A549 (cell line): ENCODE measurements at regions not wholly inside any gene's neighbourhood (a gene's known extent, or its start where the extent isn't known, plus 50 kb on each side); places are given as distances from the start of the nearest gene placed in this dataset.

Source experiments
- ATAC-seq, 2 experiments: fragments of 200-7000 bp in 1 of 2; fragments of >200 bp in 1 of 2; cut with Nextera tagmentation in 1 of 2; cut with Tn5 transposase in 1 of 2; 3 replicates each; pipeline versions ENCODE4 v1.8.0 to v1.9.1; 2018 to 2020; ENCODE audit warnings: mild to moderate bottlenecking in 1 of 2, moderate library complexity in 1 of 2
- CTCF ChIA-PET: fragments of 300-600 bp; sonication (Branson Sonifier 250); formaldehyde crosslinking; extraction: SDS; loops from one replicate; lab custom pipeline; 2021; ENCODE audit warnings: antibody characterized with exemption, inconsistent platforms; lab: Yijun Ruan, JAX
- POLR2A ChIA-PET: fragments of 350-600 bp; formaldehyde crosslinking; extraction: SDS; loops from one replicate; lab custom pipeline; 2021; ENCODE audit warnings: antibody characterized with exemption, inconsistent platforms; lab: Yijun Ruan, JAX
- DNase-seq, 2 experiments: peaks; one replicate each; pipeline versions ENCODE4 v3.0.0 to v3.0.0-alpha.2; 2011 to 2016; ENCODE audit warnings: low read depth in 1 of 2, low spot score in 1 of 2
- FAIRE-seq: peaks from 2 replicates; lab custom pipeline; 2011; peaks lifted over from hg19 to GRCh38; lab: Jason Lieb, UNC
- H3K27ac ChIP-seq, 2 experiments: fragments of >200 bp; sonication (Bioruptor Twin); formaldehyde crosslinking; 3 replicates each; pipeline ENCODE4 v1.5.1; 2016 to 2017
- H3K4me1 ChIP-seq: fragments of >200 bp; sonication (Bioruptor Twin); formaldehyde crosslinking; 3 replicates; pipeline ENCODE4 v1.6.1; 2016
- H3K4me2 ChIP-seq: fragments of >200 bp; sonication (Bioruptor Twin); formaldehyde crosslinking; 3 replicates; pipeline ENCODE4 v1.6.1; 2016
- H3K4me3 ChIP-seq: fragments of >200 bp; sonication (Bioruptor Twin); formaldehyde crosslinking; 3 replicates; pipeline ENCODE4 v1.5.1; 2016
- H3K9me3 ChIP-seq: fragments of >200 bp; sonication (Bioruptor Twin); formaldehyde crosslinking; 3 replicates; pipeline ENCODE4 v1.6.1; 2016
- EHF ChIP-seq: fragments of 250-450 bp; sonication (Bioruptor Pico); IDR thresholded peaks from 2 replicates; pipeline ENCODE4 v1.5.0; 2020; ENCODE audit warnings: mild to moderate bottlenecking
- EHMT2 ChIP-seq: fragments of 200-600 bp; sonication (generic); IDR thresholded peaks from 2 replicates; pipeline ENCODE4 v1.6.1; 2016; ENCODE audit warnings: antibody characterized with exemption, low read depth, mild to moderate bottlenecking, moderate library complexity
- EP300 ChIP-seq, 2 experiments: fragments of >200 bp; sonication (Bioruptor Twin); formaldehyde crosslinking; IDR thresholded peaks; 2 replicates in 1 of 2; 3 replicates in 1 of 2; pipeline ENCODE4 v1.6.1; 2016 to 2017
- FOXS1 ChIP-seq: fragments of 250-450 bp; sonication (Bioruptor Pico); IDR thresholded peaks from 2 replicates; pipeline ENCODE4 v1.5.0; 2020; ENCODE audit warnings: mild to moderate bottlenecking, moderate library complexity
- HEYL ChIP-seq: fragments of 250-450 bp; sonication (Bioruptor Pico); IDR thresholded peaks from 2 replicates; pipeline ENCODE4 v1.8.0; 2021; ENCODE audit warnings: mild to moderate bottlenecking, moderate library complexity
- HOXA7 ChIP-seq: fragments of 250-450 bp; sonication (Bioruptor Pico); IDR thresholded peaks from 2 replicates; pipeline ENCODE4 v1.5.0; 2020; ENCODE audit warnings: mild to moderate bottlenecking, moderate library complexity
- HOXB13 ChIP-seq: fragments of 250-450 bp; sonication (Bioruptor Pico); IDR thresholded peaks from 2 replicates; pipeline ENCODE4 v1.5.0; 2020; ENCODE audit warnings: low read depth, mild to moderate bottlenecking, moderate library complexity
- KDM5A ChIP-seq: fragments of 200-600 bp; sonication (generic); IDR thresholded peaks from 2 replicates; pipeline ENCODE4 v1.6.1; 2016; ENCODE audit warnings: antibody characterized with exemption, mild to moderate bottlenecking
- MAFK ChIP-seq: fragments of 450-650 bp; IDR thresholded peaks from 2 replicates; pipeline ENCODE4 v1.6.1; 2014; ENCODE audit not compliant: partially characterized antibody
- MAZ ChIP-seq: fragments of 150-350 bp; IDR thresholded peaks from 2 replicates; pipeline ENCODE4 v1.6.1; 2014; ENCODE audit warnings: antibody characterized with exemption, low read depth, low read length, borderline replicate concordance
- NFE2L2 ChIP-seq: fragments of 150-350 bp; conservative IDR thresholded peaks from 2 replicates; pipeline ENCODE4 v1.6.1; 2014; ENCODE audit warnings: low read length
- PHF8 ChIP-seq: fragments of 200-600 bp; sonication (generic); IDR thresholded peaks from 2 replicates; pipeline ENCODE4 v1.6.1; 2016; ENCODE audit warnings: low read depth, mild to moderate bottlenecking, antibody characterized with exemption, moderate library complexity, borderline replicate concordance
- POLR2A ChIP-seq: IDR thresholded peaks from 2 replicates; pipeline ENCODE4 v1.6.1; 2012; ENCODE audit warnings: mild to moderate bottlenecking, low read length
- POLR2AphosphoS2 ChIP-seq: conservative IDR thresholded peaks from 2 replicates; pipeline ENCODE4 v1.6.1; 2012; ENCODE audit warnings: low read length, improper control_type of control experiment, inconsistent platforms
- RAD21 ChIP-seq, 2 experiments: fragments of >200 bp in 1 of 2; sonication (Bioruptor Twin) in 1 of 2; formaldehyde crosslinking in 1 of 2; IDR thresholded peaks in 1 of 2; conservative IDR thresholded peaks in 1 of 2; 2 replicates in 1 of 2; 3 replicates in 1 of 2; pipeline ENCODE4 v1.6.1; 2012 to 2018; ENCODE audit warnings: inconsistent platforms in 1 of 2
- RCOR1 ChIP-seq: fragments of 150-350 bp; IDR thresholded peaks from 2 replicates; pipeline ENCODE4 v1.6.1; 2014; ENCODE audit warnings: antibody characterized with exemption, low read length, low read depth
- SREBF2 ChIP-seq: fragments of 450-650 bp; IDR thresholded peaks from 2 replicates; pipeline ENCODE4 v1.6.1; 2014; ENCODE audit warnings: mild to moderate bottlenecking, moderate library complexity
- ZNF302 ChIP-seq: fragments of 250-450 bp; sonication (Bioruptor Pico); IDR thresholded peaks from 2 replicates; pipeline ENCODE4 v1.9.0; 2021; ENCODE audit warnings: inconsistent platforms, mild to moderate bottlenecking, moderate library complexity
- WGBS: methylation state at CpG from one replicate; pipeline ENCODE4 v1.1.6; 2017; ENCODE audit errors: missing lambda C conversion rate; 5-methylcytosine and 5-hydroxymethylcytosine counted together
- TF ChIP-seq, protein P1 (sequence below): fragments of >200 bp; sonication (Bioruptor Twin); formaldehyde crosslinking; IDR thresholded peaks from 2 replicates; pipeline ENCODE4 v1.6.1; 2016
- TF ChIP-seq, protein P2 (sequence below): fragments of 200-600 bp; sonication (generic); IDR thresholded peaks from 2 replicates; pipeline ENCODE4 v1.6.1; 2016; ENCODE audit warnings: antibody characterized with exemption, mild to moderate bottlenecking, moderate library complexity
- TF ChIP-seq, protein P3 (sequence below): fragments of 250-450 bp; sonication (Bioruptor Pico); IDR thresholded peaks from 2 replicates; pipeline ENCODE4 v1.5.0; 2021; ENCODE audit warnings: mild to moderate bottlenecking, moderate library complexity, borderline replicate concordance
- TF ChIP-seq, protein P4 (sequence below): fragments of >200 bp; sonication (Bioruptor Twin); formaldehyde crosslinking; IDR thresholded peaks from 3 replicates; pipeline ENCODE4 v1.6.1; 2016
- TF ChIP-seq, protein P5 (sequence below): fragments of 450-650 bp; IDR thresholded peaks from 2 replicates; pipeline ENCODE4 v1.6.1; 2014; ENCODE audit warnings: antibody characterized with exemption

DNA sequence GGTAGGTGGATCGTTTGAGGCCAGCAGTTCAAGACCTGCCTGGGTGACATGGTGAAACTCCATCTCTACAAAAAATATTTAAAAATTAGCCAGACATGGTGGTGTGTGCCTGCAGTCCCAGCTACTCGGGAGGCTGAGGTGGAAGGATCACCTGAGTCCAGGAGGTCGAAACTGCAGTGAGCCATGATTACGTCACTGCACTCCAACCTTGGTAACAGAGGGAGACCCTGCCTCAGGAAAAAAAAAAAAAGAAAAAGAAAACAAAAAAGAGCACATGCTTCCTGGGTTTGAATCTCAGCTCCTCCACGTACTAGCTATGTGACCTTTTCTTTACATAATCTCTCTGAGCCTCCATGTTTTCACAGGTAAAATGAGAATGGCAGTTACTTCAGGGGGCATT lies 86.3 kb upstream of the CALM2 start:
- POLR2A ChIA-PET: no interaction called here
- WGBS: 87% methylated on average over 5 of the region's 5 CpGs
- ATAC-seq: no peak
- peaks cover 16% of the 10 kb centered on the region for H3K4me1 ChIP-seq
- DNase-seq: no peak
- no peaks in the 10 kb centered on the region for H3K9me3 ChIP-seq
- H3K27ac ChIP-seq: no peak overlapping the region
- H3K4me2 ChIP-seq: no peak overlapping the region
- FAIRE-seq: no peak
- TF ChIP-seq EP300 (IDR thresholded peaks at IDR 0.05) (no peak), EHMT2 (no peak), PHF8 (no peak), HEYL (CRISPR knock-in tag) (no peak), EHF (CRISPR knock-in tag) (no peak), MAZ (no peak), NFE2L2 (no peak), SREBF2 (no peak), POLR2AphosphoS2 (no peak), RAD21 (conservative IDR thresholded peaks at IDR 0.05 in 1 of 2, IDR thresholded peaks at IDR 0.05 in 1 of 2) (no peak), POLR2A (no peak), MAFK (no peak), ZNF302 (CRISPR knock-in tag) (no peak), HOXB13 (CRISPR knock-in tag) (no peak), RCOR1 (no peak)
- TF ChIP-seq, protein P1, sequence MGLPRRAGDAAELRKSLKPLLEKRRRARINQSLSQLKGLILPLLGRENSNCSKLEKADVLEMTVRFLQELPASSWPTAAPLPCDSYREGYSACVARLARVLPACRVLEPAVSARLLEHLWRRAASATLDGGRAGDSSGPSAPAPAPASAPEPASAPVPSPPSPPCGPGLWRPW: no peak
- TF ChIP-seq, protein P2, sequence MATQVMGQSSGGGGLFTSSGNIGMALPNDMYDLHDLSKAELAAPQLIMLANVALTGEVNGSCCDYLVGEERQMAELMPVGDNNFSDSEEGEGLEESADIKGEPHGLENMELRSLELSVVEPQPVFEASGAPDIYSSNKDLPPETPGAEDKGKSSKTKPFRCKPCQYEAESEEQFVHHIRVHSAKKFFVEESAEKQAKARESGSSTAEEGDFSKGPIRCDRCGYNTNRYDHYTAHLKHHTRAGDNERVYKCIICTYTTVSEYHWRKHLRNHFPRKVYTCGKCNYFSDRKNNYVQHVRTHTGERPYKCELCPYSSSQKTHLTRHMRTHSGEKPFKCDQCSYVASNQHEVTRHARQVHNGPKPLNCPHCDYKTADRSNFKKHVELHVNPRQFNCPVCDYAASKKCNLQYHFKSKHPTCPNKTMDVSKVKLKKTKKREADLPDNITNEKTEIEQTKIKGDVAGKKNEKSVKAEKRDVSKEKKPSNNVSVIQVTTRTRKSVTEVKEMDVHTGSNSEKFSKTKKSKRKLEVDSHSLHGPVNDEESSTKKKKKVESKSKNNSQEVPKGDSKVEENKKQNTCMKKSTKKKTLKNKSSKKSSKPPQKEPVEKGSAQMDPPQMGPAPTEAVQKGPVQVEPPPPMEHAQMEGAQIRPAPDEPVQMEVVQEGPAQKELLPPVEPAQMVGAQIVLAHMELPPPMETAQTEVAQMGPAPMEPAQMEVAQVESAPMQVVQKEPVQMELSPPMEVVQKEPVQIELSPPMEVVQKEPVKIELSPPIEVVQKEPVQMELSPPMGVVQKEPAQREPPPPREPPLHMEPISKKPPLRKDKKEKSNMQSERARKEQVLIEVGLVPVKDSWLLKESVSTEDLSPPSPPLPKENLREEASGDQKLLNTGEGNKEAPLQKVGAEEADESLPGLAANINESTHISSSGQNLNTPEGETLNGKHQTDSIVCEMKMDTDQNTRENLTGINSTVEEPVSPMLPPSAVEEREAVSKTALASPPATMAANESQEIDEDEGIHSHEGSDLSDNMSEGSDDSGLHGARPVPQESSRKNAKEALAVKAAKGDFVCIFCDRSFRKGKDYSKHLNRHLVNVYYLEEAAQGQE: no peak
- no peak overlapping the region for H3K4me3 ChIP-seq
- CTCF ChIA-PET: interaction anchor here (0.6 to 2.9 kb wide), 5 partner anchors 9 to 91 kb away, joined by 5 to 11 read pairs (median 7); no protein-coding TSS in a partner anchor

DNA sequence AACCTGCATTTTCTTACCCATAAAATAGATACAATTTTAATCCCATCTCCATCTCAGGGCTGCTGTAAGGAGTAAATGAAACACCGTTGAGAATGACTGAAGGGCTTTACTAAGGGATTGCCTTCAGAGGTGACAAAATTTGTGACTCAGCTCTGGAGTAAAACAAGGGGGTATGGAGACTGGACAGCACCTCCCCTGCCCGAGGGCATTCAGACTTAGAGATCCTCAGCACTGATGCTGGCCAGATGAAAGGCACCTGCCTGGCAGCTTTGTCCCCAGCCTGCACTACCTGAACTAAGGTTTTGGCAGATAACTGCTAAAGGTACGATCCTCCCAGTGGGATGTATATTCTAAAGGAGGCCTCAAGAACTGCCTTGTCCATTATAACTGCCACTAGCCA lies 84.7 kb upstream of the CALM2 start:
- POLR2A ChIA-PET: no interaction called here
- Histone ChIP-seq H3K4me2 (no peak overlapping the region), H3K9me3 (no peaks in the 10 kb centered on the region), H3K4me3 (no peak overlapping the region), H3K27ac (0 out of 6 replicates have a peak overlapping the region, but pooled peaks of 1 of the 2 experiments have one; percentile 5), H3K4me1 (peaks cover 16% of the 10 kb centered on the region)
- no peak for FAIRE-seq
- DNase-seq: no peak
- WGBS: 62% methylated on average over 3 of the region's 3 CpGs
- CTCF ChIA-PET: interaction anchor here (0.6 to 2.9 kb wide), 4 partner anchors 9 to 65 kb away, joined by 3 to 17 read pairs (median 6); no protein-coding TSS in a partner anchor
- ATAC-seq: no peak
- TF ChIP-seq, protein P3, sequence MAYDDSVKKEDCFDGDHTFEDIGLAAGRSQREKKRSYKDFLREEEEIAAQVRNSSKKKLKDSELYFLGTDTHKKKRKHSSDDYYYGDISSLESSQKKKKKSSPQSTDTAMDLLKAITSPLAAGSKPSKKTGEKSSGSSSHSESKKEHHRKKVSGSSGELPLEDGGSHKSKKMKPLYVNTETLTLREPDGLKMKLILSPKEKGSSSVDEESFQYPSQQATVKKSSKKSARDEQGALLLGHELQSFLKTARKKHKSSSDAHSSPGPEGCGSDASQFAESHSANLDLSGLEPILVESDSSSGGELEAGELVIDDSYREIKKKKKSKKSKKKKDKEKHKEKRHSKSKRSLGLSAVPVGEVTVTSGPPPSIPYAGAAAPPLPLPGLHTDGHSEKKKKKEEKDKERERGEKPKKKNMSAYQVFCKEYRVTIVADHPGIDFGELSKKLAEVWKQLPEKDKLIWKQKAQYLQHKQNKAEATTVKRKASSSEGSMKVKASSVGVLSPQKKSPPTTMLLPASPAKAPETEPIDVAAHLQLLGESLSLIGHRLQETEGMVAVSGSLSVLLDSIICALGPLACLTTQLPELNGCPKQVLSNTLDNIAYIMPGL: no peak
- TF ChIP-seq HOXA7 (CRISPR knock-in tag) (no peak), EP300 (IDR thresholded peaks at IDR 0.05) (no peak), FOXS1 (CRISPR knock-in tag) (no peak), KDM5A (no peak), POLR2AphosphoS2 (no peak)
- TF ChIP-seq, protein P4, sequence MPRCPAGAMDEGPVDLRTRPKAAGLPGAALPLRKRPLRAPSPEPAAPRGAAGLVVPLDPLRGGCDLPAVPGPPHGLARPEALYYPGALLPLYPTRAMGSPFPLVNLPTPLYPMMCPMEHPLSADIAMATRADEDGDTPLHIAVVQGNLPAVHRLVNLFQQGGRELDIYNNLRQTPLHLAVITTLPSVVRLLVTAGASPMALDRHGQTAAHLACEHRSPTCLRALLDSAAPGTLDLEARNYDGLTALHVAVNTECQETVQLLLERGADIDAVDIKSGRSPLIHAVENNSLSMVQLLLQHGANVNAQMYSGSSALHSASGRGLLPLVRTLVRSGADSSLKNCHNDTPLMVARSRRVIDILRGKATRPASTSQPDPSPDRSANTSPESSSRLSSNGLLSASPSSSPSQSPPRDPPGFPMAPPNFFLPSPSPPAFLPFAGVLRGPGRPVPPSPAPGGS: no peak
- TF ChIP-seq, protein P5, sequence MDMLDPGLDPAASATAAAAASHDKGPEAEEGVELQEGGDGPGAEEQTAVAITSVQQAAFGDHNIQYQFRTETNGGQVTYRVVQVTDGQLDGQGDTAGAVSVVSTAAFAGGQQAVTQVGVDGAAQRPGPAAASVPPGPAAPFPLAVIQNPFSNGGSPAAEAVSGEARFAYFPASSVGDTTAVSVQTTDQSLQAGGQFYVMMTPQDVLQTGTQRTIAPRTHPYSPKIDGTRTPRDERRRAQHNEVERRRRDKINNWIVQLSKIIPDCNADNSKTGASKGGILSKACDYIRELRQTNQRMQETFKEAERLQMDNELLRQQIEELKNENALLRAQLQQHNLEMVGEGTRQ: no peak
